Motor neuron (in vitro differentiated cells): ENCODE measurements at regions not wholly inside any gene's neighbourhood (a gene's known extent, or its start where the extent isn't known, plus 50 kb on each side); places are given as distances from the start of the nearest gene placed in this dataset.
A peak's percentile ranks its signal among the peaks of the same experiment; 100 is the strongest.

Source experiments
- ATAC-seq, 8 experiments: fragments of 200-7000 bp; cut with Tn5 transposase; replicated peaks in 6 of 8; 2 replicates each; pipeline ENCODE4 v1.8.0; 2021; ENCODE audit warnings: mild to moderate bottlenecking in 8 of 8, moderate library complexity in 8 of 8
- H3K27ac ChIP-seq, 2 donors: fragments of 250-450 bp; sonication (Bioruptor Pico); 2 replicates each; pipeline ENCODE4 v1.9.0; 2021; ENCODE audit warnings: antibody characterized with exemption in 2 of 2, mild to moderate bottlenecking in 2 of 2, moderate library complexity in 1 of 2
- H3K4me1 ChIP-seq, 2 donors: fragments of 250-450 bp; sonication (Bioruptor Pico); replicated peaks in 1 of 2; 2 replicates each; pipeline ENCODE4 v1.6.1; 2021; ENCODE audit warnings: antibody characterized with exemption in 2 of 2, mild to moderate bottlenecking in 2 of 2, moderate library complexity in 1 of 2
- H3K4me3 ChIP-seq, 5 donors: fragments of 250-450 bp; sonication (Bioruptor Pico); 2 replicates each; pipeline ENCODE4 v1.9.0; 2021; ENCODE audit warnings: antibody characterized with exemption in 5 of 5, mild to moderate bottlenecking in 5 of 5, moderate library complexity in 4 of 5
- WGBS, 10 experiments: fragments of 450-650 bp; shearing (Covaris generic); methylation state at CpG; one replicate each; pipeline ENCODE4 v1.0.0; 2022; 5-methylcytosine and 5-hydroxymethylcytosine counted together
- in situ Hi-C, 9 experiments: fragments of 400-800 bp; cut with MboI; loops; one replicate each; pipeline ENCODE4 v1.15.0; 2021; ENCODE audit warnings: low sequenced_read_pairs in 9 of 9, low pct_unique_long_range_greater_than_20kb in 2 of 9; ENCODE audit not compliant: unreplicated experiment in 9 of 9

DNA sequence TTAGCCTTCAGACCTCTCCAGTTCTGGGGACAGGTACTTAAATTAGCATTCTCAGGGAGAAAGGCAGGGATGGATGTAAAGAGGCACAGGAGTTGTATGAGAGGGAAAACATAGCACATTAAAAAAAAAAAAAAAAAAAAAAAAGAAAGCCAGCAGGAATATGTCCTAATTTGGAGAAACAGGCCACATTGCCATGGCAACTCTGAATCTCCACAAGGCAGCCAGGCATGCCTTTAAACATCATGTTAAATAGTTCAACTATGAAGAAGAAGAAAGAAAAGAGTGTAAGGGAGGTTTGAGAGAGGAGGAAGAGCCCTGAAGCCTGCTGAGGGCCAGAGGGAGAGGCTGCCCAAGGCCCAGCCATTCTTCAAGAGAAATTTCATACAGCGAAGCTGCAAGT, 145.8 kb downstream of the GRIN2B start:
- 20 to 100% (median 86%) methylated on average over 1 of the region's 1 CpG; no CpG with 5 or more reads in 6 of the 10 experiments for WGBS, 10 experiments
- no peak overlapping the region for H3K27ac ChIP-seq
- H3K4me1 ChIP-seq: peaks cover 7 to 21% of the 10 kb centered on the region in 2 donors
- ATAC-seq: peak in 4 of 8 experiments; percentile 21 to 41 (median 33)
- in situ Hi-C loops: no loop called here
- H3K4me3 ChIP-seq: no peak overlapping the region

DNA sequence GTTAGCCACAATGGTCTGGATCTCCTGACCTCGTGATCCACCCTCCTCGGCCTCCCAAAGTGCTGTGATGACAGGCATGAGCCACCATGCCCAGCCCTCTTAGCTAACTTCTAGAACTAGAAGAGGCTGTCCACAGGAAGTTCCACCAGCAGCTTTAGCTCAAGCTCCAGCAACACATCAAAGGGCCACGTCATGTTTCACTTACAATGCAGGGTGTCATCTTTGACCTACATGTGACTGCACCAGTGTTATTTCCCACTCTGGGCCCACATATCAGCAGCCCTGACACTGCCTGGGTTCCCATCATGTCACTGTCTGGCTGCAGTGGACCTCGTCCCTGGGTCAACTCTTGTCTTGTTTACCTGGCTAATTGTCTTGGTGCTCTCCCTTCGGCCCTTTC, 147.2 kb downstream of the GRIN2B start:
- Histone ChIP-seq H3K4me1 (peaks cover 7 to 13% of the 10 kb centered on the region in 2 donors), H3K4me3 (no peak overlapping the region), H3K27ac (no peak overlapping the region)
- 12 to 100% (median 93%) methylated on average over 1 to 5 of the region's 5 CpGs; no CpG with 5 or more reads in 4 of the 10 experiments for WGBS, 10 experiments
- in situ Hi-C loops: no loop called here
- ATAC-seq: no peak

DNA sequence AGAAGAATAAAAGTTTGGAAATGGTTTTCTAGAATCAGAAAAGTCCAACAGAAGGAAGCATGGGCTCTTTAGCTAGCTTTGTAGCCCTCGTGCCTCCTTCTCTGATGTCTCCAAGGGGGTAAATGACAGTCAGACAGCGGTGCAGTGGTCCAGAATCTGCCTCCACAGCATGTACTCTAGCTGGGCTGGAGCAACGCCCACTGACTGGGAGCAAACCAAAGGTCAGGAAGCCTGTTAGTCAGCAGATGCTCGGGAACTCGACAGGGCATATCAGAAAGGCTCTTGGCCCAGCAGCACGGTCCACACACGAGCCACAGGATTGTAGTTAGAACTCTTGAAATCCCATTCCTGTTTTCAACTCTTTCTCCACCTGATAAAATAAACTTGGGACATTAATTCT, 164.3 kb downstream of the GRIN2B start:
- no peak overlapping the region for H3K4me3 ChIP-seq
- H3K27ac ChIP-seq: no peak overlapping the region
- 5 to 96% (median 56%) methylated on average over 2 to 7 of the region's 7 CpGs; no CpG with 5 or more reads in 2 of the 10 experiments for WGBS, 10 experiments
- in situ Hi-C loops: no loop called here
- H3K4me1 ChIP-seq: peaks cover 7 to 12% of the 10 kb centered on the region in 2 donors
- peak in 3 of 8 experiments; percentile 46 to 67 (median 52) for ATAC-seq

DNA sequence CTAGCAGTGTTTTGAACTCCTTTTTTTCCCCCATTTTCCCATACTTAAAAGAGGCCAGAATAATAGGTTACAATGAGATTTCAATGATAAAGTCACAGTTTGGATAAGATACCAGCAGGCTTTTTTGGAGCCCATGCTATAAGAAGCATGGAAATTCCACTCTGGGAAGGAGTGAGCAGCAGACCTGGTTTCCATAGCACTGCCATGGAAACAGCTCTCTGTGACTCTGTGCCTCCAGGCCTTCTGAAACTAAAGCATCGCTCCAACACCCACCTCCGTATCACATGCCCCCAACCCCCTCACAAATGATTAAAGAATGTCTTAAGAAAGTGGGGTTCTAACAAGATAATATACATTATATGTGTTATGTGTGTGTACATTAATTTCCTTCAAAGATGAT, 165.0 kb downstream of the GRIN2B start:
- Histone ChIP-seq H3K4me3 (no peak overlapping the region), H3K4me1 (peaks cover 7 to 12% of the 10 kb centered on the region in 2 donors), H3K27ac (no peak overlapping the region)
- WGBS, 10 experiments: 40 to 67% (median 57%) methylated on average over 1 to 2 of the region's 2 CpGs; no CpG with 5 or more reads in 6 of the 10 experiments
- in situ Hi-C loops: no loop called here
- peak in 5 of 8 experiments; percentile 47 to 75 (median 51) for ATAC-seq

DNA sequence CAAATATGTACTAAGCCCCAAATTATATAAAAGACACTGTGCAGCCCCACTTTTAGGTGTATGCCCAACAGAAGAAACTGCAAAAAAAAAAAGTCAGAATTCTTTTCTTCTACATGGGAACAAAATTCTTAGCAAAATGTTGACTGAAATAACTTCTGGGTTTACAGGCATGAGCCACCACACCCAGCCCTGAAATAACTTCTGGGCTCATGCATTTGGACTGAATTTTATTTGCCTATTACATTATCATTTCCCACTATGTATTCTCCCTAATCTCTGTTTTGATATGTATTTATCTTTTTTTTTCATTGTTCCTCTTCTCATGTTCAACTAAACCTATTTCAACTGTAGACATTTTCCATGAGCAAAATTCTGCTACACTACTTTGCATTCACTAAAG, 169.2 kb downstream of the GRIN2B start:
- Histone ChIP-seq H3K27ac (no peak overlapping the region), H3K4me1 (peaks cover 12 to 14% of the 10 kb centered on the region in 2 donors), H3K4me3 (no peak overlapping the region)
- in situ Hi-C loops: no loop called here
- peak in 3 of 8 experiments; percentile 57 to 71 (median 67) for ATAC-seq

DNA sequence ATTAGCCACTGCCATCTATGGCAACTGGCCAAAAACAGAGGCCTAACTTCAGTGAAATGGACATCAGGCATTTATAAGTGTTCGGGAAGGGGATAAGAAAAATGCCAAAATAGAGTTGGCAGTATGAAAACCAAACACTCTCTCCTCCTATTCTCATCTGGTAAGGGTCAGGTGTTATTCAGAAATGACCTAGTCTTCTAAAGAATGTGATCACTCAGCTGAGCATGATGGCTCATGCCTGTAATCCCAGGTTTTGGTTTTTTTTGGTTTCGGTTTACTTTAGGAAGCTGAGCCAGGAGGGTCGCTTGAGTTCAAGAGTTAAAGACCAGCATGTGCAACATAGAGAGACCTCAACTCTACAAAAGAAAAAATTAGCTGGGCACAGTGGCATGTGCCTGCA, 170.3 kb downstream of the GRIN2B start:
- Histone ChIP-seq H3K4me3 (no peak overlapping the region), H3K27ac (no peak overlapping the region), H3K4me1 (peaks cover under 1 to 7% of the 10 kb centered on the region in 2 donors)
- in situ Hi-C loops: no loop called here
- ATAC-seq: peak in 1 of 8 experiments; percentile 17
- 10 to 100% (median 90%) methylated on average over 1 to 3 of the region's 3 CpGs; no CpG with 5 or more reads in 3 of the 10 experiments for WGBS, 10 experiments

DNA sequence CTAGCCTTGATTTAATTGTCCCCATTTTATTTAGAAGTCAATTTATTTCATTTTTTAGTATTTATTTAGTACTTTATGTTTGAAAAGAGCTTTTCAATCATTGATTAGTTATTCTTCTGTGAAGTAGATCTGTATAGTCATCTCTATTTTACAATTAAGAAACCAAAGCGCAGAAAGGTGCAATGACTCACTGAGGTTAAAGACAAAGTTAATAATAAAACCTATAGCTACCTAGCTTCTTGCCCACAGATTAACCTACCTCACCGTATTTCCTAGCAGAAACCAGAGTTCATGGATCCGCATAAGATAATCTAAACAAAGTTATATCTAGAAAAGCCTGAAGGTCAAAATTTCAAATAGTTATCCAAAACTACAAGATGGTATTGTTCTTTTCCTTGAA, 176.4 kb downstream of the GRIN2B start:
- in situ Hi-C loops: no loop called here
- Histone ChIP-seq H3K27ac (no peak overlapping the region), H3K4me1 (peaks cover 0 to 7% of the 10 kb centered on the region in 2 donors), H3K4me3 (no peak overlapping the region)
- no peak for ATAC-seq
- 0 to 100% (median 57%) methylated on average over 1 to 3 of the region's 3 CpGs for WGBS, 10 experiments

DNA sequence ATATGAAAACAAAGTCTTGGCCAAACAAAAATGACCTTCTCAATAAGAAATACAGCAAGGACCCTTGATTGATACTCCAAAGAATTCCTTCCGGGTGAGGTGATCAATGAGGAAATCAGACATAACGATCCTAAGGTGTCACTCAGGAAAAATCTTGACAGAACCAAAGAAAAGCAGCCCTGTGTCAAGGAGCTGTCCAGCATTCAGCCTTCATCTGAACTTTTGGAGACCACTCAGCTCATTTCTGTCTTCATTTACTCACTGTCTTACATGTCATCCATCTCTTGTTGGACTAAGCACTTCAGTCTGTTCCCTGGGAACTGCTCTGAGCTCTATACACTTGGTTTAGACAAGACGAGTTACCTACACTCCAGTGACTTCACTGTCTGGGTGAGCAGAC, 179.9 kb downstream of the GRIN2B start:
- H3K27ac ChIP-seq: no peak overlapping the region
- WGBS, 10 experiments: 0 to 100% (median 75%) methylated on average over 1 to 3 of the region's 3 CpGs; no CpG with 5 or more reads in 2 of the 10 experiments
- peaks cover 12 to 14% of the 10 kb centered on the region in 2 donors for H3K4me1 ChIP-seq
- ATAC-seq: no peak
- in situ Hi-C loops: no loop called here
- H3K4me3 ChIP-seq: no peak overlapping the region

DNA sequence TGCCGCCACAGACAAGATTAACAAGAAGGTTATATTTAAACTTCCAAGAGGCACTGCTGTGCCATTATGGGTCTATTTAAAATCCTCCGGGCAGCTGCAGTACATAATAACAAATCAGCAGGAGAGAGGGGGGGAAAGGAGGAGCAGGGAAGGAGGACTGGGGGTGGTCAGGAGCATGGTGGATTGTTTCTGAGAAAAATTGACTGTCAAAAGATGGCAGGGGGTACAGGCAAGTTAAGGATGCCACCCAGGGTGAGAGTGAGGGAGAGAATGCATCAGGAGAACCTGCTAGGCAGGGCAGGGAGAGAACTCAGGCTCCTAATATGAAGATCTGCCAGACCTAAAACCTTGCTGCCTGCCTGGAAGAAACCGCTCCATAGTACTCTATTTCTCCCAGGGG, 181.8 kb downstream of the GRIN2B start:
- H3K4me3 ChIP-seq: no peak overlapping the region
- H3K4me1 ChIP-seq: peaks cover 12 to 14% of the 10 kb centered on the region in 2 donors
- WGBS, 10 experiments: 0 to 33% (median 0%) methylated on average over 1 to 3 of the region's 3 CpGs; no CpG with 5 or more reads in 1 of the 10 experiments
- in situ Hi-C loops: no loop called here
- H3K27ac ChIP-seq: no peak overlapping the region
- ATAC-seq: peak in 1 of 8 experiments; percentile 17

DNA sequence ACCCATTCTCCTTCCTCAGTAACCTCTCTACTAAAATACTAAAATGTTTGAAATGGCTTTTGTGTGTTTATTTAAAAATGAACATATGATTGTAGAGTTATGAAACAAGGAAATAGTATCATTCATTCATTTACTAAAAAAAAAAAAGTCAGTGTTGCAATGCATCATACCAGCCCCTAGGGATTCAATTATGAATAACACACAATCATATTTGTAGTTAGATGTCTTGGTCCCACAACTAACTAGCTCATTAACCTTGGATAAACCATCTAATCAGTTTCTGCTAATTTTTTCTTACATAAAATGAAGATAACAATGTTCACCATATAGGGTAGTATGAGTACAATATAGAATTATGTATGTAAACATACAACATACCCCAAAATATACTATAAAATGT, 183.2 kb downstream of the GRIN2B start:
- in situ Hi-C loops: no loop called here
- no peak overlapping the region for H3K27ac ChIP-seq
- H3K4me1 ChIP-seq: peaks cover 12 to 14% of the 10 kb centered on the region in 2 donors
- no peak overlapping the region for H3K4me3 ChIP-seq
- no peak for ATAC-seq

DNA sequence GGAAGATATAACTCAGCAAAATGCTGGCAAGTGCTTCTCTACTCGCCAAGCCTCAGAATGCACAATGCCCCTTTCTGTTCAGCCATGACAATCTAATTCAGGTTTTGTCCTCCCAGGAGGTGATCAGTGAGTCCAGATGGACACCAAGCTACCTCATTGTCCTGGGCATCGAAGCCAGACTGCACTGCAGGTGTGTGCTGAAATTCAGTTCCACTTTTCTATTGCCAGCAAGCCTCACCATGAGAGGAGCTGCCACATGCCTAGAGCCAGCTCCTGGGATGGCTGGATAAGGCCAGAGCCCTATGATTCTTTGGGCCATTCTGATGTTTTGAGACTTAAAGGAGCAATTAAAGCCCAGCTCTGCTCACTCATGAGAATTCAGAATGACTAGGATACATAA, 186.7 kb downstream of the GRIN2B start:
- Histone ChIP-seq H3K27ac (no peak overlapping the region), H3K4me3 (no peak overlapping the region), H3K4me1 (peaks cover 12% of the 10 kb centered on the region in 2 donors)
- ATAC-seq: no peak
- in situ Hi-C loops: no loop called here
- WGBS, 10 experiments: 0 to 89% (median 69%) methylated on average over 1 to 2 of the region's 2 CpGs; no CpG with 5 or more reads in 2 of the 10 experiments

DNA sequence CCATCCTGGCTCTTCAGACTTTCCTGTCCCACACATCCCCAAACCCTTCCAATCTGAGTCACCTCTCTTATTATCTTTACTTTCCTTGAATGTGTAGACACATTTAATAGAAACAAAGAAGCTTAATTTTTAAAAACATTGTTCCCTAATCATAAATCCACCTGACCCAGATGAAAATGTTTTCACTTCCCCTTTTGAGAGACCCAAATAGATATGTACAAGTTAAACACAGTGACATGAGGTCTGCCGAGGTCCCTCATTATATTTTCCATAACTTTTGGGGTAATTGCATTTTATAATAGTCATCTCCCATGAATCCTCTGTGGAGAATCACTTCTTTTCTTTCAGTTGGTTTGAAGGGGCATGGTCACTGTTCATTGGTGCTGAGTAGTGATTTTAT, 191.1 kb downstream of the GRIN2B start:
- WGBS, 10 experiments: 0 to 100% (median 100%) methylated on average over 1 of the region's 1 CpG; no CpG with 5 or more reads in 3 of the 10 experiments

DNA sequence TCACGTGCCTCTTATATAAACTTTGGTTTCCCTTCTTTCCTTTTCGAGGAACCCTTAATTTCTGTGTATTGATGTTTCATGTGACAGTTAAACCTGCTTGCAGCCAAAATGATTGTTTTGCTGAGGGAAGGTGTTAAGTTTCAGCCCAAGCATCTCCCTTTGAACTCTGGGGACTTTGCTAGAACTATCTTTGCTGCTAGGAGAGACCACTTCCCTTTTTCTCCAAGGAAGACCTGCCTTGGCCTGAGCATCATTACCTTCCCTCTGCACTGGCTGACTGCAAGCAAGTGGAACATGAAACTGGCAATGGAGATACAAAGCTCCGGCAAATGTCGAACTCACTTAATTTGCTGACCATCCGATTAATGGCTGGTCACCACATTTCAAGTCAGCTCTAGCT, 192.8 kb downstream of the GRIN2B start:
- peak in 1 of 8 experiments; percentile 30 for ATAC-seq
- in situ Hi-C loops: no loop called here
- Histone ChIP-seq H3K27ac (no peak overlapping the region), H3K4me3 (no peak overlapping the region), H3K4me1 (no peaks in the 10 kb centered on the region)
- 0 to 95% (median 81%) methylated on average over 2 to 5 of the region's 5 CpGs for WGBS, 10 experiments

More for the DNA sequence above, 191.1 kb downstream of the GRIN2B start:
- H3K4me3 ChIP-seq: no peak overlapping the region
- no peak for ATAC-seq
- no peak overlapping the region for H3K27ac ChIP-seq
- H3K4me1 ChIP-seq: no peaks in the 10 kb centered on the region
- in situ Hi-C loops: no loop called here

DNA sequence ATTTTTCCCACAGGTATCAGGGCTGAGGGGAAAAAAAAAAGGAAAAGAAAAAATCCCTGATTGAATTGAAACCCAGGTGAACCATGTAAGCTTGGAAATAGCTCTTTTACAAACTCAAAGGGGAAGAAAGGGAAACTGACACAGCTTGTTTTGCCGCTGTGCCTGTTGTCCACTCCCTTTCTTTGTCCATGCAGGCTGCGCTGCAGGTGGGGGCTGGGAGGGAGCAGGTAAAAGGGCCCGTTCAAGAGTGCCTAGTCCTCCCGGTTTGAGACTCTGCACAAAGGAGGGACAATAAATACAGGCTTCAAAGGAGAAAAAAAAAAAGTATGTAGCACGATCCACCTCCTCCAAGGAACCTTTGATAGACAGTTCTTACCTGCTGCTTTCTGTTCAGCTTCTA, 194.8 kb downstream of the GRIN2B start:
- in situ Hi-C loops: no loop called here

More for the DNA sequence above, 194.8 kb downstream of the GRIN2B start:
- Histone ChIP-seq H3K4me1 (no peaks in the 10 kb centered on the region), H3K27ac (no peak overlapping the region), H3K4me3 (no peak overlapping the region)
- ATAC-seq: no peak
- 0 to 78% (median 59%) methylated on average over 1 to 5 of the region's 5 CpGs; no CpG with 5 or more reads in 1 of the 10 experiments for WGBS, 10 experiments
